Brain microvascular endothelial cell (primary cell): ENCODE measurements at regions not wholly inside any gene's neighbourhood (a gene's known extent, or its start where the extent isn't known, plus 50 kb on each side); places are given as distances from the start of the nearest gene placed in this dataset.

ENCODE experiments used
- DNase-seq: peaks from one replicate; pipeline ENCODE4 v3.0.0-alpha.2; 2020
- H3K27ac ChIP-seq: fragments of 250-450 bp; sonication (Bioruptor Pico); 2 replicates; pipeline ENCODE4 v1.5.1; 2020; ENCODE audit warnings: mild to moderate bottlenecking, moderate library complexity
- H3K27me3 ChIP-seq: fragments of 250-450 bp; sonication (Bioruptor Pico); replicated peaks from 2 replicates; pipeline ENCODE4 v1.5.1; 2020; ENCODE audit warnings: mild to moderate bottlenecking
- H3K36me3 ChIP-seq: fragments of 250-450 bp; sonication (Bioruptor Pico); replicated peaks from 2 replicates; pipeline ENCODE4 v1.5.1; 2020; ENCODE audit warnings: mild to moderate bottlenecking
- H3K4me3 ChIP-seq: 2 replicates; pipeline ENCODE4 v1.5.1; 2011; ENCODE audit warnings: low read depth, mild to moderate bottlenecking, control low read depth, low read length, moderate library complexity
- CTCF ChIP-seq: IDR thresholded peaks from 2 replicates; pipeline ENCODE4 v1.5.1; 2011; ENCODE audit warnings: low read depth, mild to moderate bottlenecking, moderate library complexity, low read length, control low read depth, inconsistent platforms; ENCODE audit errors: missing control alignments
- in situ Hi-C: cut with HindIII; loops from 2 replicates; pipeline ENCODE4 v1.10.0; 2017; ENCODE audit warnings: low sequenced_read_pairs, low pct_ligation_motif_present

DNA sequence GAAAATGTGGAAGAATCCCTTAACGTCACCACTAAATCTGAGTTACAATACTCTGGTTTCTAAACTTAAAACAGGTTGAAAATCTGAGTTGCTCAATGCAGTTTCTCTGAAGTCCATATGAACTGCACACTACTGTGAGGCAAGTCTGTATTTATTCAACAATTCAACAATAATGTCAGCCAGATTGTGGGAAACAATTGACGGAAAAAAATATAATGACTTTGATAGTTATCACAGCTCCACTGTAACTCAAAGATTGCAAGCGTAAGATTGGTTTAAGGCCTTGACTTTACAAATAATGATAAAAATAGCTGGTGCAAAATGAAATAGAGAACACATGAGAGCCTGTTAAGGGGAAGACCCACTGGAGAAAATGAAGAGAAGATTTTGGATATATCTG, 219.4 kb upstream of the CCDC150 start:
- in situ Hi-C loops, result no loop called here
- Histone ChIP-seq H3K27ac (no peak overlapping the region), H3K27me3 (no peaks in the 10 kb centered on the region), H3K4me3 (no peak overlapping the region), H3K36me3 (no peaks in the 10 kb centered on the region)
- no peak for DNase-seq
- no peak for TF ChIP-seq CTCF

DNA sequence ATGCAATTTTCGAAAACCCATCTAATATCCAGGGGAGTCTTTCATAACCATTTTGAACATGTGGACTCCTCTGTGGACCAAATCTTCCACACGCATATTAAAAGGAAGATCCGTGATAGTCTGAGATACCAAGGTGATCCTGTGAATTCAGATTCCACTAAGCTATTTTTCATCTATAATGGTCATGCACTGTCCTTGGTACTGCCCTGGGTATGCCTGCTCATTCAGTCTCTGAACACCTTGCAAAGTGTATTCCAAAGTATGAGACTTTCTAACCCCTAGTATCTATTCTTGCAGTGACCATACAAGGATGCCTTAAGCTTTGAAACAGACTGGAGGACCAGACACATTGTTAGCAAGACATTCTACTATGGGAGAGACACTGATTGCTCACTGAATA, 217.6 kb upstream of the CCDC150 start:
- in situ Hi-C loops, result no loop called here

GRCh38 chr2:196422361-196422760, 217.2 kb upstream of the CCDC150 start:
- Histone ChIP-seq H3K4me3 (no peak overlapping the region), H3K27me3 (no peaks in the 10 kb centered on the region), H3K36me3 (no peaks in the 10 kb centered on the region), H3K27ac (no peak overlapping the region)
- TF ChIP-seq CTCF, result no peak
- in situ Hi-C loops, result no loop called here
- no peak for DNase-seq

More for the DNA sequence above, 217.6 kb upstream of the CCDC150 start:
- H3K27ac ChIP-seq, result no peak overlapping the region
- no peak for TF ChIP-seq CTCF
- no peak overlapping the region for H3K4me3 ChIP-seq
- H3K36me3 ChIP-seq, result no peaks in the 10 kb centered on the region
- no peaks in the 10 kb centered on the region for H3K27me3 ChIP-seq
- DNase-seq, result no peak

DNA sequence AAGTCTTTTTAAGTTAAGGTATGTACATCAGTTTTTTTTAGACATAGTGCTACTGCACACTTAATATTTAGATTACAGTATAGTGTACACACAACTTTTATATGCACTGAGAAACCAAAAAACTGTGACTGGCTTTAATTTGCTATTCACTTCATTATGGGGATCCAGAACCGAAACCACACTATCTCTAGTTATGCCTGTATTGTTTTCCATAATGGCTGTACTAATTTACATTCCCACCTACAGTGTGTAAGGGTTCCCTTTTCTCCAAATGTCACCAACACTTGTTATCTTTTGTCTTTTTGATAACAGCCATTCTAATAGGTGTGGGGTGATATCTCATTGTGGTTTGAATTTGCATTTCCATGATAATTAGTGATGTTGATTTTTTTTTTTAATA, 213.4 kb upstream of the CCDC150 start:
- Histone ChIP-seq H3K36me3 (no peaks in the 10 kb centered on the region), H3K4me3 (no peak overlapping the region), H3K27me3 (no peaks in the 10 kb centered on the region), H3K27ac (no peak overlapping the region)
- no peak for TF ChIP-seq CTCF
- DNase-seq, result no peak
- in situ Hi-C loops, result no loop called here

- H3K27me3 ChIP-seq, result no peaks in the 10 kb centered on the region
- H3K4me3 ChIP-seq, result no peak overlapping the region
- no peak overlapping the region for H3K27ac ChIP-seq
- in situ Hi-C loops, result no loop called here
- no peak for DNase-seq
- no peaks in the 10 kb centered on the region for H3K36me3 ChIP-seq
- TF ChIP-seq CTCF, result no peak
Measured at GRCh38 chr2:196427986-196428634, 211.4 kb upstream of the CCDC150 start.

- Histone ChIP-seq H3K36me3 (no peaks in the 10 kb centered on the region), H3K4me3 (no peak overlapping the region), H3K27me3 (no peaks in the 10 kb centered on the region), H3K27ac (no peak overlapping the region)
- in situ Hi-C loops, result no loop called here
- DNase-seq, result no peak
- no peak for TF ChIP-seq CTCF
Measured at GRCh38 chr2:196431076-196431475, 208.4 kb upstream of the CCDC150 start.
